ENCODE measurements at regions not wholly inside any gene's neighbourhood (a gene's known extent, or its start where the extent isn't known, plus 50 kb on each side); places are given as distances from the start of the nearest gene placed in this dataset.

DNA sequence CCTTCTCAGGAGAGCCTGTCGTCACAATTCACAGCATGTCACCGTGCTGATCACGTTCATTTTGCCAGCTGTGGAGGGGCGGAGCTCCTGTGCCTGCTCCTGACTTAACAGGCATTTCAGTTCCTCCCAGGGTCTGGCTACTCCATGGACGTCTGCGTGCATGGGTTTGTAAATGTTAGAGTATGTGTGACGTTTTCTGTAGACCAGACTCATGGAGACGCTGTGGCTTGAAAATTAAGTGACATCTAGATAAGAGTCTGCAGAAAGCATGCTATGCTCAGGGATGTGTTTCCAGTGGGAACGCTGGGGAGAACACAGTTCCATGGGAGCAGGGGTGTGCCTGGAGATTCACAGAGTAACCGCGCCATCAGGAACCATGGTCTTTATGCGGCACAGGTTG lies 804.0 kb downstream of the TBC1D22A start:
- TF ChIP-seq, protein P1, sequence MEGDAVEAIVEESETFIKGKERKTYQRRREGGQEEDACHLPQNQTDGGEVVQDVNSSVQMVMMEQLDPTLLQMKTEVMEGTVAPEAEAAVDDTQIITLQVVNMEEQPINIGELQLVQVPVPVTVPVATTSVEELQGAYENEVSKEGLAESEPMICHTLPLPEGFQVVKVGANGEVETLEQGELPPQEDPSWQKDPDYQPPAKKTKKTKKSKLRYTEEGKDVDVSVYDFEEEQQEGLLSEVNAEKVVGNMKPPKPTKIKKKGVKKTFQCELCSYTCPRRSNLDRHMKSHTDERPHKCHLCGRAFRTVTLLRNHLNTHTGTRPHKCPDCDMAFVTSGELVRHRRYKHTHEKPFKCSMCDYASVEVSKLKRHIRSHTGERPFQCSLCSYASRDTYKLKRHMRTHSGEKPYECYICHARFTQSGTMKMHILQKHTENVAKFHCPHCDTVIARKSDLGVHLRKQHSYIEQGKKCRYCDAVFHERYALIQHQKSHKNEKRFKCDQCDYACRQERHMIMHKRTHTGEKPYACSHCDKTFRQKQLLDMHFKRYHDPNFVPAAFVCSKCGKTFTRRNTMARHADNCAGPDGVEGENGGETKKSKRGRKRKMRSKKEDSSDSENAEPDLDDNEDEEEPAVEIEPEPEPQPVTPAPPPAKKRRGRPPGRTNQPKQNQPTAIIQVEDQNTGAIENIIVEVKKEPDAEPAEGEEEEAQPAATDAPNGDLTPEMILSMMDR (IDR thresholded peaks at IDR 0.05; ENCODE audit: insufficient read depth, low read length, poor library complexity, severe bottlenecking), result no peak
- no peaks in the 10 kb centered on the region for H3K27me3 ChIP-seq (replicated peaks; ENCODE audit: control insufficient read depth, insufficient read depth, low read length)
- DNase-seq (ENCODE audit: extremely low read depth, insufficient read length), result no peak
- H3K36me3 ChIP-seq (ENCODE audit: control insufficient read depth, insufficient read depth, low read length), result no peaks in the 10 kb centered on the region
- no peak overlapping the region for H3K4me3 ChIP-seq (replicated peaks; ENCODE audit: low read depth, low read length)

DNA sequence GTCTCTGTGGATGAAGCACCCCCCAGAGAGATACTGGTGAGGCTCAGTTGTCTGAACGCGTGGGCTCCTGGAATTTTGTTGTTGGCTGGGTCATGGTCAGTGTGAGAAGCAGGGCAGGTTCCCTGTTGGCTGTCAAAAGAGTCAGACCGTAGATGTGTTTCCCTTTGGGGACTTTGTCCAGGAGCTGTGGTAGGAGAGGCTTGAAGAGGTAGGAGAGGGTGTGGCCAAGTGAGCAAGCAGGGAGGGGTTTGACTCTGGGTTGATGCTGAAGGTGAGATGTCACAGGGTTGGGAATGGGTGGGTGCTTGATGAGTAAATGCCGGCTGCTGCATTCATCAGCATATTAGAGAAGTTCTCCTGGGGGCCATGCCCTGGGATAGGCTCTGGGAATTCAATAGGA lies 803.2 kb downstream of the TBC1D22A start:
- Histone ChIP-seq H3K27me3 (replicated peaks; ENCODE audit: control insufficient read depth, insufficient read depth, low read length) (no peaks in the 10 kb centered on the region), H3K36me3 (ENCODE audit: control insufficient read depth, insufficient read depth, low read length) (no peaks in the 10 kb centered on the region), H3K4me3 (replicated peaks; ENCODE audit: low read depth, low read length) (no peak overlapping the region)
- DNase-seq (ENCODE audit: extremely low read depth, insufficient read length), result no peak
- TF ChIP-seq, protein P1 (IDR thresholded peaks at IDR 0.05; ENCODE audit: insufficient read depth, low read length, poor library complexity, severe bottlenecking), result no peak

DNA sequence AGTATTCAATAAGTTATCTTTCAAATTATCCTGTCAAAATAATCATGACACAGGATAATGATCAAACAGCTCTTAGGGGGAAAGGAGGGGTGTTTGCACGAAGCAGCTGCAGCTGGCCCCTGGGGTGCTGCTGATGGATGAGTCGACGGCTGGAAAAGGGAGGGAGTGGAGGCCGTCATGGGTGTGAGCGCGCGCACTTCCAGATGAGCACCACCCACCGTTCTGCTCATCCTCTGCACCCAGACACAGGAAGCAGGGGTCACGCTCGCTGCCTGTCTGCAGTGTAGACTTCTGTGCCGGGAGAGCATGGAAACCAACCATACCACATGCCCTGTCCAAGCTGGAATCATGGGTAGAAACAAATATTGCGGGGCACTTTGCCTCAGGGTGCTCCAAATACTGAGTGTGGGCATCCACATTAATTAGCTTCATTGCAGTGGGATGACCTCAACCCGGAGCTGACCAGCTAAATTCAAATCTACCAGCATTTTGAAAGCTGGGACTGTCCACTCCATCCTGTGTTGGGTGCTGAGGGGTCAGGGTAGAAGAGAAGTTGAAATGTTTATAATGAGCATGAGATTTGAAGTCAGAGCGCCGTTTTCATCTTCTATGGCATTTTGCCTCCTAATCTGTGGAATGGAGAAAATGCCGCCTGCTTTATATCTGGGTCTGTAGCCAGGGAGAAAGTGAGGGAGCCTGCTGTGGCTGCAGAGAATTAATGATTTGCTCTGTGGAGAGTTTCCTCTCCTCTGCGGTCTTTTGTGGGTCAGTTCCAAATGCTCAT lies 802.4 kb downstream of the TBC1D22A start:
- DNase-seq (ENCODE audit: extremely low read depth, insufficient read length), result no peak
- TF ChIP-seq, protein P1 (IDR thresholded peaks at IDR 0.05; ENCODE audit: insufficient read depth, low read length, poor library complexity, severe bottlenecking), result no peak
- H3K27me3 ChIP-seq (replicated peaks; ENCODE audit: control insufficient read depth, insufficient read depth, low read length), result no peaks in the 10 kb centered on the region
- no peak overlapping the region for H3K4me3 ChIP-seq (replicated peaks; ENCODE audit: low read depth, low read length)
- no peaks in the 10 kb centered on the region for H3K36me3 ChIP-seq (ENCODE audit: control insufficient read depth, insufficient read depth, low read length)

DNA sequence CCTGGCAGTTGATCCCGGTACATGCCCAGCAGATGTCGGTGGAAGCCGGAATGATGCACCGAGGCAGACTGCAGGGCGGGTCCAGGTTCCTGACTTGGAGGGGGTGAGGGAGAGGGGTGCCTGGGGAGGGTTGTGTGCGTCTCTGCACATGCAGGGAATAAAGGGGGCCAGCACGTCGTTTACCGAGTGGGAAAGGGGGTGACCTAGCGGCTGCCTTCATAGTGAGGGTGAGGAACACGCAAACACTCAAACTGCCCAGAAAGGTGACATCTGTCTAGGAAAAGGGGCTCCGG lies 801.7 kb downstream of the TBC1D22A start:
- Histone ChIP-seq H3K4me3 (replicated peaks; ENCODE audit: low read depth, low read length) (no peak overlapping the region), H3K27me3 (replicated peaks; ENCODE audit: control insufficient read depth, insufficient read depth, low read length) (no peaks in the 10 kb centered on the region), H3K36me3 (ENCODE audit: control insufficient read depth, insufficient read depth, low read length) (no peaks in the 10 kb centered on the region)
- DNase-seq (ENCODE audit: extremely low read depth, insufficient read length), result no peak
- TF ChIP-seq, protein P1 (IDR thresholded peaks at IDR 0.05; ENCODE audit: insufficient read depth, low read length, poor library complexity, severe bottlenecking), result no peak

DNA sequence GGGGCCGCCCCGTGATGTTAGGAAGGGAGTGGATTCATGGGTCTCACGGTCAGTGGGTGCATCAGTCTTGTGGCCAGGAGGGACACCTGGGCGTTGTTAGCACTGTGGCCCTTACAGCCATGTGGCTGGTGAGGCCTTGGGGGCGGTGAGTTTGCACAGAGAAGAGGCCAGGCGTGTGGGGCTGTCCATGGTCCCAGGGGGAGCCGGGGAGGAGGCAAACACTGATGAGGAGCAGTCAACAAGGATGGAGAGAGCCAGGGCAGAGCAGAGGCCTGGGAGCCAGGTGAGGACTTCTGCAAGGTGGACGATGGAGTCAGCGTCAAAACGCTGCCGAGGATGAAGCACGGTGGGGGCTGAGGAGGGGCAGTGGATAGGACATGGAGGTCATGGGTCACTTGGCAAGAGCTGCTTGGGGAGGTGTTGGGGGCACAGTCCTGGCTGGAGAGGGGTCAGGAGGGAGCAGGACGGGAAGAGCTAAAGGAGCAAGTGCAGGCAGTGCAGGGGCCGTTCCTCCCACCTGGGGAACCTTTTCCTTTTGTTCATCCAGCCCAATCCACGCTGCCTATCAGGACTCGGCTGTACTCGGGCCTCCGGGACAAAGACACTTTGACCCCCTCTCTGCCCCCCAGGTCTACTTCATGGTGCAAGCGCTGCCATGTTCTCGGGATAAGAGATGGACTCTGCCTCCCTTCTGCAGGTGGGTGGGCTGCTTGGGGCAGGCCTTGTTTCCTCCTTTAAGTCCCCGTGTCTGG lies 801.1 kb downstream of the TBC1D22A start:
- DNase-seq (ENCODE audit: extremely low read depth, insufficient read length), result no peak
- H3K4me3 ChIP-seq (replicated peaks; ENCODE audit: low read depth, low read length), result no peak overlapping the region
- H3K36me3 ChIP-seq (ENCODE audit: control insufficient read depth, insufficient read depth, low read length), result no peaks in the 10 kb centered on the region
- TF ChIP-seq, protein P1 (IDR thresholded peaks at IDR 0.05; ENCODE audit: insufficient read depth, low read length, poor library complexity, severe bottlenecking), result no peak
- H3K27me3 ChIP-seq (replicated peaks; ENCODE audit: control insufficient read depth, insufficient read depth, low read length), result no peaks in the 10 kb centered on the region
